ENCODE measurements at regions not wholly inside any gene's neighbourhood (a gene's known extent, or its start where the extent isn't known, plus 50 kb on each side); places are given as distances from the start of the nearest gene placed in this dataset.
"Not testable (repeated sequence)": the region's sequence is repeated elsewhere in the genome, so short reads cannot be mapped to it uniquely, and the experiment has no call there.

DNA sequence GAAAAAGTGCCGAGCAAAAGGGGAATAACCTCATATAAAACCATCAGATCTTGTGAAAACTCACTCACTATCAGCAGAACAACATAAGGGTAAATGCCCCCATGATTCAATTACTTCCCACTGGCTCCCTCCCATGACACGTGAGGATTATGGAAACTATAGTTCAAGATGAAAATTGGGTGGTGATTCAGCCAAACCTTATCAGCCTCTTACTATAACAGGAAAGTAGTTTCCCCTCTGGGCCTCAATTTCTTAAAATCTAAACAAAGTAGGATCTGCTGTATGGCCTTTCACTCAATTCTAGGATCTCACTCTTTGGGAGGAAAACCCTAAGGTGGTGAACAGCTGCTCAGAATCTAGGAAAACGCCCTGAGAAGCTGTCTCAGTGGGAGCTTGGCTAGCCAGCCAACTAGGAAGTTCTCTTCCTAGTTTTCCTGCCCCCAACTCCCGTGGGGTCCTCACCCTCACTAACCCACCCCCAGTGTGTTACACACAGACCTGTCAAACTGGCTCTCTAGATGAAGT, 1017.1 kb upstream of the HS3ST1 start:
- H3K9me3 Mint-ChIP-seq, result no peaks in the 10 kb centered on the region
- DNase-seq (ENCODE audit: extremely low spot score, unreplicated experiment), result no peak

DNA sequence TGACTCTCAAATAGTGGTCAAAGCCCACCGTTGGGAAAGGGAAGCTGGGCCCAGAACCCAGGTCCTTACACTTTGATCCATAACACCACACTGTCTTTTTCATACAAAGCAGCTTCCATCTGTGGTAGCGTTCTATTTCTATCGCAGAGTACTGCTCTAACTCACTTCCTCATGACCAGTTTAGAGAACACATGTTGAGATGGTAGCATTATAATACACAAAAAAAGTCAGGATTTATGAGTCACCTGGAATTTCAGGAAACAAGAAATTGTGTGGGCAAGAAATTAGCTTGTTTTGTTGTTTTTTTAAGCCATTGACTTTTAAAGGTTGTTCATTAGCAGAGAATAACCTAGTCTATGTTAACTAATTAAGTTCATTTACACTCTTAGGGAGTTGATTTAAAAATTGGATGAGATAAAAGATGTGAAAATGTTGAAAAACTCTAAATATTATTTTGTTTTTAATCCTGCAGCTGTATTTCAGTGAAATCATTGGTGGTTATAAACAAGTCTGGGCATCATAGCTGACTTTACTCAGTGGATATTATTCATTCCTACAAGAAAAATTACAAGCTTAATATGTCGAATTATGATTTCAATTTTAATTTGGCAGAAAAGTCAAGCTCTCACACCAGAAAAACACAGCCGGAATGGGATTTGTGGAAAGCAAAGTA, 1011.1 kb upstream of the HS3ST1 start:
- no peak for DNase-seq (ENCODE audit: extremely low spot score, unreplicated experiment)
- no peak overlapping the region for H3K27ac Mint-ChIP-seq
- H3K4me1 Mint-ChIP-seq (ENCODE audit: unreplicated experiment), result no peaks in the 10 kb centered on the region
- H3K36me3 Mint-ChIP-seq, result no peaks in the 10 kb centered on the region
- no peaks in the 10 kb centered on the region for H3K27me3 Mint-ChIP-seq
- TF ChIP-seq, protein P1, sequence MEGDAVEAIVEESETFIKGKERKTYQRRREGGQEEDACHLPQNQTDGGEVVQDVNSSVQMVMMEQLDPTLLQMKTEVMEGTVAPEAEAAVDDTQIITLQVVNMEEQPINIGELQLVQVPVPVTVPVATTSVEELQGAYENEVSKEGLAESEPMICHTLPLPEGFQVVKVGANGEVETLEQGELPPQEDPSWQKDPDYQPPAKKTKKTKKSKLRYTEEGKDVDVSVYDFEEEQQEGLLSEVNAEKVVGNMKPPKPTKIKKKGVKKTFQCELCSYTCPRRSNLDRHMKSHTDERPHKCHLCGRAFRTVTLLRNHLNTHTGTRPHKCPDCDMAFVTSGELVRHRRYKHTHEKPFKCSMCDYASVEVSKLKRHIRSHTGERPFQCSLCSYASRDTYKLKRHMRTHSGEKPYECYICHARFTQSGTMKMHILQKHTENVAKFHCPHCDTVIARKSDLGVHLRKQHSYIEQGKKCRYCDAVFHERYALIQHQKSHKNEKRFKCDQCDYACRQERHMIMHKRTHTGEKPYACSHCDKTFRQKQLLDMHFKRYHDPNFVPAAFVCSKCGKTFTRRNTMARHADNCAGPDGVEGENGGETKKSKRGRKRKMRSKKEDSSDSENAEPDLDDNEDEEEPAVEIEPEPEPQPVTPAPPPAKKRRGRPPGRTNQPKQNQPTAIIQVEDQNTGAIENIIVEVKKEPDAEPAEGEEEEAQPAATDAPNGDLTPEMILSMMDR (conservative IDR thresholded peaks at IDR 0.05), result no peak
- H3K4me3 Mint-ChIP-seq, result no peak overlapping the region
- H3K9me3 Mint-ChIP-seq, result peaks cover 4% of the 10 kb centered on the region

More for the DNA sequence above, 1017.1 kb upstream of the HS3ST1 start:
- TF ChIP-seq, protein P1 (conservative IDR thresholded peaks at IDR 0.05), result no peak
- Mint-ChIP-seq H3K4me1 (ENCODE audit: unreplicated experiment) (peaks cover 9% of the 10 kb centered on the region), H3K27ac (no peak overlapping the region), H3K4me3 (no peak overlapping the region), H3K27me3 (peaks cover 4% of the 10 kb centered on the region), H3K36me3 (no peaks in the 10 kb centered on the region)

DNA sequence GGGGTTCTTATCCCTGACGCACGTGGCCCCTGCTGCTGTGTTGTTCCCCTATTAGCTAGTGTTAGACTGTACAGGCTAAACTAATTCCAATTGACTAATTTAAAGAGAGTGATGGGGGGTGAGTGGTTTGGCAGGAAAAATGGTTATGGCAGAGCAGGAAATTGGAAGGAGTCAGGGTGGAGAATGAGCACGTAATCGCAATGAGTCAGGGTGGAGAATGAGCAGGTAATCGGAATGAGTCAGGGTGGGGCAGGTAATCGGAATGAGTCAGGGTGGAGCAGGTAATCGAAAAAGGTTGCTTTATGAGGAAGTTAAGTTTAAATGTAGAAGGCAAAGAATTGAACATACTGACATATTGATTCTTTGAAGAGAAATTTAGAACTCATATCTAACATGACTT, 1002.6 kb upstream of the HS3ST1 start:
- H3K27ac Mint-ChIP-seq; H3K27me3 Mint-ChIP-seq; DNase-seq (ENCODE audit: extremely low spot score, unreplicated experiment); H3K9me3 Mint-ChIP-seq; H3K4me1 Mint-ChIP-seq (ENCODE audit: unreplicated experiment); H3K4me3 Mint-ChIP-seq; H3K36me3 Mint-ChIP-seq: not testable (repeated sequence)

DNA sequence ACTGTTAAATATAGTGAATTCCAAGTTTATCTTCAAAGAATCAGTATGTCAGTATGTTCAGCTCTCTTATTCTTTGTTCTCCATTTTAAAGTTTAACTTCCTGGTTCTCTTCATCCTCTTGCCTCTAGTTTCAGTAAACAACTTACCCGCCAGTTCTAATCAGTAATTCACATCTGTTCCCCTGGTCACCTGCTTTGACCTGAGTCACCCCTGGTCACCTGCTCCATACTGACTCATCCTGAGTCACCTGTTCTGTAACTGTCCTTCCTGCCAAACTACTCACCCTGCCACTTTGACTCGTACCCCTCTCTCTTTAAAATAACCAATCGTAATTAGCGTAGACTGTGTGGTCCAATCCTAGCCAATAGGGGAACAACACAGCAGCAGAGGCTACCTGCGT, 992.7 kb upstream of the HS3ST1 start:
- no peaks in the 10 kb centered on the region for H3K36me3 Mint-ChIP-seq
- peak overlapping the region; percentile 35 for H3K27ac Mint-ChIP-seq
- H3K4me3 Mint-ChIP-seq, result no peak overlapping the region
- H3K27me3 Mint-ChIP-seq, result no peaks in the 10 kb centered on the region
- no peak for DNase-seq (ENCODE audit: extremely low spot score, unreplicated experiment)
- H3K9me3 Mint-ChIP-seq, result peaks cover 5% of the 10 kb centered on the region
- TF ChIP-seq, protein P1 (conservative IDR thresholded peaks at IDR 0.05), result no peak
- no peaks in the 10 kb centered on the region for H3K4me1 Mint-ChIP-seq (ENCODE audit: unreplicated experiment)

DNA sequence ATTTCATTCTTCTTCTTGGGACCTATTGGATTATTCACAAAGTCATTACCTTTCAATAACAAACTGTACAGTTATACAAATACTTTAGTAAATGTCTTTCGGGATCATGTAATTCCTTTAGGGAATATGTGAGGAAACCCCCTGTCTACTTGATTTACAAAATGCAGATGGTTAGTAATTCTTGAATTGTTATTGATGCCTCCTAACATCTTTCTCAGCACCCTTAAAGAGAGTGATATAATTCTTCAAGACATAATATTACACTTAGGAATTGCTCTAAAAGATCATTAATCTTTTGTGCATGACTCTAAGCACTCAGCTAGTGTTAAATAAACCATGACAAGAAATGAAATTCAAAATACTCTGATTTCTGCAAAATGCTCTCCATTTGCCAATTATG, 988.1 kb upstream of the HS3ST1 start:
- TF ChIP-seq, protein P1 (conservative IDR thresholded peaks at IDR 0.05), result no peak
- Mint-ChIP-seq H3K4me3 (no peak overlapping the region), H3K9me3 (no peaks in the 10 kb centered on the region), H3K27me3 (peaks cover 3% of the 10 kb centered on the region), H3K4me1 (ENCODE audit: unreplicated experiment) (no peaks in the 10 kb centered on the region), H3K36me3 (no peaks in the 10 kb centered on the region), H3K27ac (no peak overlapping the region)
- DNase-seq (ENCODE audit: extremely low spot score, unreplicated experiment), result no peak

DNA sequence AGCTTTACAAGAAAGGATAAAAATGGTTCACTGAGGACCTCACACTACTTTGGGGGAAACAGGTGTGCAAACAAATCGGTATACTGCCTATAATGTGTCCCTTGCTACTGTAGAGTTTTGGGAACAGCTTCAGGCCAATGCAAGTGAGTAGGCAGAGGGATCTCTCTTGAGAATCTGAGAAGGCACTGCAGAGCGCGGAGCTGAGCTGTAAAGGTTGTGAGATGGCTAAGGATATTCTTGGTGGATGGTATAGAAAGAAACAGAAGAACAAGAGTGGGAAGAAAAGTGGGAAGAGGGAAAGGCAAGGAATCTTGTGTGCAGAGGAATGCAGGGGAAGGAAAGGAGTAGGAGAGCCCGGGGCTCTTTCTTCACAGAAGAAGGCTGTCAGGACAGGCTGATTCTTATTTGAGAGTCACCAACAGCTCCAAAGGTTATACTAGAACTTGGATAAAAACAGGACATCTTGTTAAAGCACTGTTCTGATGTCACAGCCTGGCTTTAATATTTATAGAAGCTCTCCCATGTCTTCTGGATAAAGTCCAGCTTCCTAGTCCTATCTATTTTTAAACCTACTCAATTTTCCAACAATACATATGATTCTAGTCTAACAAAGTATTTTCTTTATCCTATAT, 985.6 kb upstream of the HS3ST1 start:
- no peak for DNase-seq (ENCODE audit: extremely low spot score, unreplicated experiment)
- no peaks in the 10 kb centered on the region for H3K4me1 Mint-ChIP-seq (ENCODE audit: unreplicated experiment)
- H3K36me3 Mint-ChIP-seq, result no peaks in the 10 kb centered on the region
- no peak overlapping the region for H3K27ac Mint-ChIP-seq
- H3K9me3 Mint-ChIP-seq, result no peaks in the 10 kb centered on the region
- H3K4me3 Mint-ChIP-seq, result no peak overlapping the region
- TF ChIP-seq, protein P1 (conservative IDR thresholded peaks at IDR 0.05), result no peak
- peaks cover 3% of the 10 kb centered on the region for H3K27me3 Mint-ChIP-seq

All from type B pancreatic cell (in vitro differentiated cells).